GM19240 (cell line): ENCODE measurements at regions not wholly inside any gene's neighbourhood (a gene's known extent, or its start where the extent isn't known, plus 50 kb on each side); places are given as distances from the start of the nearest gene placed in this dataset.

Source experiments
- DNase-seq: peaks from one replicate; pipeline ENCODE4 v3.0.0; 2011; ENCODE audit warnings: low spot score; ENCODE audit not compliant: insufficient read length

DNA sequence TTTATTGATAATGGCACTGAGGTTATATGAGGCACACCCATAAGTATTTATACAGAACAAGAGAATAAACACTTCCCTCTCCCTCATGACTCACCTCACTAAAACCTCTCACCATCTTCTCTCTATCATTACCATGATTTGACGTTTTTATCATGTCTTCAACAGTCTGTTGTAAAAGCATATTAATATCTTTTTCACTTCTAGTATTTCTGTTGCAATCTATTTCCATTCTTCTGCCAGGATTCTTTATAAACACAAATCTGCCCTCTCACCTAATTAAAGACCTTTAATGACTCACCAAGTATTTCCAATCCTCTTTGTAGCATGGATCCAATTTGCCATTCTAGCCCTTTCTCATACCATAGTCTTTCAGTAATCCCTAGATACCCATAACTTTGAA lies 527.7 kb downstream of the SLC16A7 start:
- no peak for DNase-seq

DNA sequence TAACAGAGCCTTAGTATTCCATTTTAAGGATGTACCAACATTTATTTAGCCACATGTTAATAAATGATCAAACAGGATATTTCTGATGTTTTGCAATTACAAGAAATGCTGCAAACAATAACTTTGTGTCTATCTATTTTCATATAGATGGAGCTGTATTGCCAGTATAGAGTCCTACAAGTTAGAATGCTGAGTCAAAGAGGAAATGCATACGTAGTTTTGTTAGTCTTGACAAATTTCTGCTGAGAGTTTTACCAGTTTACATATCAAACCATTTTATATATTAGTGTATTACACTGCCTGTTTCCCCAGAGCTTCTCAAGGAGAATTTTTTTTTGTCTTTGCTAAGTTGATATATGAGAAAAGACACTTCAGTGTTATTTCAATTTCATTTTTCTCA lies 541.7 kb downstream of the SLC16A7 start:
- DNase-seq = no peak

DNA sequence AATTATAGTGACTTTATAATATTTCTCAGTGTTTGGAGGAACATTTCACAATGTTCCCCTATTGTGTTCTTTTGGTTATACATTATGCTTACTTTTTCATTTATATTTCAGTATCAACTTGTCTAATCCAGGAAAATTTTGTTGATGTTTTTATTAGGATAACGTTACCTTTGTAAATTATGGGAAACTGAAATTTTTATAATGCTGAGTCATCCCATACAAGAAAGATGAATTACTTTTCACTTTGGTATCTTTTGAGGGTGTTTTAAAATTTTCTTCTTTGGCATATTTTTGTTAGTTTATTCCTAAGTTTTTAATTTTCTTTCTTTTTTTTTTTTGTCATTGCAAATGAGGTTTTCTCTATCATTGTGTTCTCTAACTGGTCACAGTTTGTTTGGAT lies 542.7 kb downstream of the SLC16A7 start:
- no peak for DNase-seq

DNA sequence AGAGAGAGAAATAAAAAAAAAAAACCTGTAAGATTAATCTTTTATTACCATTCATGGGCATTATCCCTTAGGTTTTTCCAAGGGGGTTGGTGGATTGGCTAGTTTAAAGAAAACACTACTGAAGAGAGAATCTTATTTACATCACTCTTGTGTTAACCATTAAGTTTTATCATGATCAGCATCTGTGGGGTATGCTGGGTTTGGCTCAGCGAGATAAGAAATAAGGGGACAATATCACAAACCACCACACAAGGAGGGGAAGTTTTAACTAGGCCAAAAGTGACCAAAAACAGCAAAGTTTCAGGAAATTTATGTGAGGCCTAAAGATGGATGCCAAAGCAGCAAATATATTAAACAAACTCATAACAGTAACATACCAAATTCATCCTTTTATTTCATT lies 548.6 kb downstream of the SLC16A7 start:
- no peak for DNase-seq

DNA sequence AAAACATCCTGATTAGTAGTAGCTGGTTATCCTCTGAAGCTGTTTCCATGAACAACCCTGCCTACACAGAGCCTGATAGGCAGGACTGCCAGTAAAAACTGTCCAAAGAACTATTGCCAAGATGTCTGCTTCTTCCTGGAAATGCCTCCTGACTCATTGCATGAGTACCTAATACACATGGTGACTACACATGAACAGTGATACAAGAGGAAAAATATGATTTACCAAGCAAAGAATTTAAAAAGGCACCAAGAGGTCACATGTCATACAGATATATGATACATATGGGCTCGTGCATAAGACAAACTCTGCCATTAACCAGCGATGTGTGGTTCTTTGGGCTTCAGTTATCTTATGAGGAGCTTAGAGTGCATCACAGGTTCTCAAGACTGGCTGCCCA lies 552.3 kb downstream of the SLC16A7 start:
- DNase-seq = no peak

DNA sequence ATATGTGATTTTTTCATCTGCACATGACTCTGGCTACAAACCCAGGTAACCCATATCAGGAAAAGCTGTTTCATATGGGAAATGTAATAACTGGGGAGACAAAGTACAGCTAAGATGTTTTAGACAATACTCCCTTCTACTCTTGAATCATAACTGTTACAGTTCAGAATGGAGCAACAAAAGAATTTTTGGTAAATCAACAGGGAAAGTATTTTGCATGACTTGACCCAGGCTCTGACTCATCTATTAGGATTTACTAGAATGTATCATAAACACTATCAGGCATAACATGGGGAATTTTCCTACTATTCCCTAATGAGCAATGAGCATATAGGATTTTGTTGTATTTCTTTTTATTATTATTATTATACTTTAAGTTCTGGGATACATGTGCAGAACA lies 553.0 kb downstream of the SLC16A7 start:
- DNase-seq = no peak

DNA sequence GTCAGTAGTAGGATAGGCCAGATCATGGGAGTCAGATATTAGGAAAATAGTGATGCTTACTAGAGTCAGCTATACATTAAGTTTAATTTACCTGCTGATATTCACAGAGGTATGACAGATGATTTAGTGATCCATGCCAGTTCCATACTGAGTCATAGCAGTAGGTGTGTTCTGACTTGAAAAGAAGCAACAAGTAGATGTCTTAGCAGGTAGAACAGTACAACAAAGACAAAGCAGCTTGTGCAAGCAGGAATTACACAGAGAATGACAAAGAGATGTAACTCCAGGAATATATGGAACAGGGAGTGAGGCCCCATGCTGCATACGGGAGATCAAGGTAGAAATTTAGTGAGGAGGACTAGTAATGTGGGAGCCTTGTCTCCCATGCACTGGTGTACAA lies 556.9 kb downstream of the SLC16A7 start:
- no peak for DNase-seq

DNA sequence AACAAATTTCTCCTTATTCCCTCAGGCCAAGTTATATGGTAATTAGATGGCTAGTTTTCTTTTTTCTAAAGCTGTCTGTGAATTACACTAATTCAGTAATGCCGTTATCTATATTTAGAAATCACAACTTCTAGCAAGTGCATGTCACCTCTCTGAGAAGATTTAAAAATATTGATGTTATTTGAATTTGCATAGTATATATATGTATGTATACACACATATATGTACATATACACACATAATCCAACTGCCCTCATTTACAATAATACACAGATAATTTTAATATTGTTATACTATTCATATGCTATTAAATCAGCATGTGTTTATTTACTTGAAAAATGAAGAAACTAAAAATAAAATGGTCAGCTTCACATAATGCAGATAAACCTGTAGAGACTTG lies 563.9 kb downstream of the SLC16A7 start:
- DNase-seq = no peak

DNA sequence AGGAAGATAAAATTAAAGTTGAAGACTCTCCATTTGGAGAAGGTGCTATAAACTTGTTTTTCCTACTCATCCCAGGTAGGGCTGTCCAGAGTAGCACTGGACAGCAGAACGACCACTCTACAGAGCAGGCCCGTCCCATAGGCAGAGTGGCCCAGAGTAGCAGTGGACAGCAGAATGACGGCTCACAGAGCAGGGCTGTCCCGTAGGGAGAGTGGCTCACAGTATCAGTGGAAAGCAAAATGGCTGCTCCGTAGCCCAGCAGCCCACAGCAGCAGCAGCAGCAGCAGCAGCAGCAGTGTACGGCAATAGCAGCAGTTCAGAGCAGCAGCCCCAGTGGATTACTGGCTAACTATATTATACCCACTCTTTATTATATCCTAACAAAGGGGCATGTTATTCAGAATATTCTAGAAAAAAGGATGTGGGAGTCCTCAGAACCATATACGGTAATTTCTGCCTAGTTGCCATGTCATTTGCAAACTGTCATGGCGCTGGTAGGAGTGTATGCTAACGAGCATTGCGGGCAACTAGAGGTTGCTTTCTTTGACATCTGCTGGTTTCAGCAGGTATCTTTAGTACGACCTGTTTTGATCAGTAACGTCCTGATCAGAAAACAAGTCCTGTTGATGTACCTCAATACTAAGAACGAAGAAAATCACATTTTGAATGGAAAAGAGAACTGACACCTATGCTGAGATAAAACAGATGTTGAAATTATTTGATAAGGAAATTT lies 567.3 kb downstream of the SLC16A7 start:
- no peak for DNase-seq

DNA sequence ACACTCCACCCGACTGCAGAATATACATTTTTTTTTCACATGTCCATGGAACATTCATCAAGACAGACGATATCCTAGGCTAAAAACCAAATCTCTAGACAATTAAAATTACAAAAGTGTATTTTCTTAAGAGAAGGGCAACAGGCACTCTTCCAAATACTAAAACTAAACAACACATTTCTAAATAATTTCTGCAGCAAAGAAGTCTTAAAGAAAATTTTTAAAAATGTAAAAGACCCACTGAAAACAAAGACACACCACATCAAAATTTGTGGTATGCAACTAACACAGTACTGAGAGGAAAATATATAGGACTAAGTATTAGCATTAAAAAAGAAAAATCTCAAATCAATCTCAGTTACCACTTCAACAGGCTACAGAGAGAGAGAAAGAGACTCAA lies 570.0 kb downstream of the SLC16A7 start:
- no peak for DNase-seq

DNA sequence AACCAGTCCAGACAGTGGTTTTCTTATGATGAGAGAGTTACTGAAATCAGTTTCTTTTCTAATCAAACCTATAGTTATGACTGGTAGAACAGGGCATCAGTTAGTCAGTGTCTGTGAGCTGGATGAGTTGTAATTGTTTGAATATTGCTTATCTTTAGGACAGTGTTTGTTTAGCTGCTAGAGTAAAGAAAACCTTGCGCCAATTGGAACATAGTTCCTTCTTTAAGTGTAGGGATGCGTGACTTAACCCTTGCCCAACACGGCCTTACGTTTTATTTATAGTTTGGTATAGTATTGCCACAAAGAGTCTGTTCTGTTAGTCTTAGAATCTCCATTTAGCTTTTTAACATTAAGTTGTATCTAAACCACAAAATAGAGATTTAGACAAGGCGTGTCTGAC lies 572.6 kb downstream of the SLC16A7 start:
- DNase-seq = no peak

DNA sequence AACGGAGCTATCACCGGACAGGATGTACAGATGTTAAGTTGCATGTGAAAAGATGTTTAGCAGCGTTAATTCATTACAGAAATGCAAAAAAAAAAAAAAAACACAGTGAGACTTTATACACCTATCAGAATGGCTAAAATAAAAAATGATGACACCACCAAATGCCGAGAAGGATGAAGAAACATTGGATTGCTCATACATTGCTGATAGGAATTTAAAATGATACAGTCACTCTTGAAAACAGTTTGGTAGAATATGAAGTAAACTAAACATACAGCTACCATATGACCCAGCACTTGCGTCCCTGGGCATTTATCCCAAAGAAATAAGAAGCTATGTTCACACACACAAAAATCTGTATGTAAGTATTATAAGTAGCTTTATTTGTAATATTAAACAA lies 574.1 kb downstream of the SLC16A7 start:
- DNase-seq = no peak

DNA sequence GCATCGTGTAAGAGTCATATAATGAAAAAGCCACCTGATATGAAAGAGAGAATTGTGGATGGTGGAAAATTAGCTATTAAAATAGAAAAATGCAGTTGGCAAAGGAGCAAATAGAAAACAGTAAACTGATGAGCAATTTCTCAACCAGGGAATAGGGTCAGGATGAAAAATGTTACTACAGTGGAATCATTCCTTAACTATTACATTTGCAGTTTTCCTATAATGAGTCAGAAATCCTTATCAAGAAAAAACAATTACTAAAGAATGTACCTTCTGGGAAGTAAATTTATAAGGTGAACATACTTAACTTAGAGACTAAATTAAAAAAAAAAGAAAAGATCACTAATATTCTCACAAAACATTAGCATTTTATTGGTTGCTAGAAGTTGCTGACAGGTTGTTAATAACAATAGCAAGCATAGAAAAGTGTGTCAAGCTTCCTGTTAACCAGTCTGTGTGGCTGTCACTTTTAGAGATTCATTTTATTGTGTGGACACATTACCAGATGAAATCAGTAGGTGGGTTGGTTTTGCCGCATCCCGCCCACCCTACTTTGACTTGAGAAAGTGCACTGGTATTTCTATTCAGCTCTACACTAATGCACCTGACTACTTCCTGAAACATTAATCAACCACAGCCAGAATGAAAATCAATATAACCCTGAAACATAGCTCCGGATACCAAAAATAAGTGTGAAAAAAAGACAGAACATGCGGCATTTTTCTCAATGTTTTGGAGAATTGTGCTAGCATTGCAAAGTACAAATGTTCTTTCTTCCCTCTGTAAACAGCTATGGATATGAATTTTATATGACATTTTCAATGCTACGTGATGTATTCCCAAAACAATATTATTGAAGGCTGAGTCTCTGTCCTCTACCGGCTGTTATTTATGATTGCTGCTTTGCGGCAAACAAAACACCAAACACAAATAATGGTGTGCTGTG lies 576.7 kb downstream of the SLC16A7 start:
- DNase-seq = no peak

DNA sequence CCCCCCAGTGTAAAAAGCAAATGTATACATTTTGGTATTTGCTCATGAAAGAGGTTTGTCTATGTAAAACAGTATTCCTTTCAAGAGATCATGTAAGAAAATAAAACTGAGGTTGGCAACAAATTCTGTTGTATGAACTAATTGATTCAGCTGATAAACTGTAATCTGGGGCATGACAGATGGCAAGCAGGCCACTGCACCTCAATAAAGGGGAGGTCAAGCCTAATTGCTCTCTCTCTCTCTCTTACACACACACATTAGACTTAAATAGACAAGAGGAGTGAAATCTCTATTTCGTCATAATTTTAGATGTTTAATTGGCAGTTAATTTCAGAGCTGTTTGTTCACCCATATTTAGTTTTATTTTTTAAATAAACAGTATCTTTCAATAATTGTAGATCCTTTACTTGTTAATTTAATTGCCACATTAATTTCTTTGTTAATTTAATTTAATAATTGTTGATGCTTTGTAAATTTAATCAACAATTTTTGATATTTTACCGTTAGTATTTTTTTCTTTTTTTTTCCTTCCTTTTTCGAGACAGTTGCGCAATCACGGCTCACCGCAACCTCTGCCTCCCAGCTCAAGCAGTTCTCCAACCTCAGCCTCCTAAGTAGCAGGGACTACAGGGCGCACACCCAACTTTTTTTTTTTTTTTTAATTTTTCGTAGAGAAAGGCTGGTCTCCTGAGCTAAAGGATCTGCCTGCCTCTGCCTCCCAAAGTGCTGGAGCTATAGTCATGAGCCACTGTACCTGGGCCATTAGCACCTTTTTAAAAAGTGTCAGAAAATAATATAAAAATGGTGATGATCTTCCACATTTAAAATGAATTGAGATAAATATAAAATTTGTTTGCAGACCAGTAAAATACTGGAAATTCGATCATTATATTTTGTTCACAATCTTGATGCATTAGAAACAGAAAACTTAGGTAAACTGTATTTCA lies 577.7 kb downstream of the SLC16A7 start:
- DNase-seq = no peak

DNA sequence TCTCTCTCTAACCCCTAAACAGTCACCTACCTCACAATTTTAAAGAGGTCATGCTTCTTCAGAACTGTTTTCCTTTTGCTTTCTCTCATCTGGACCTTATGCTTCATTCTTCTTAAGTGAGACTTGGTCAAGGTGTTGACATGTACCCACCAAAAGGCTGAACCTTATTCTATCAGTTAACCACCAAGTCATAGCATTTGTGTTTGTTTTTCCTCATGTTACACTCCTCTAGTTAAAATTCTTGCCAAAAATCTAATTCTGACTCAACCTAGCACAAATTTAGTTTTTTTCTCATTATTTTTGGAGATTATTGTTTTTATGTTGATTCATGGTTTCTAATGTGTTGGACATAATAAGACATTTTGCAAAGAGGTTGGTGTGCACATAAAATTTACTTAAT lies 578.6 kb downstream of the SLC16A7 start:
- no peak for DNase-seq

DNA sequence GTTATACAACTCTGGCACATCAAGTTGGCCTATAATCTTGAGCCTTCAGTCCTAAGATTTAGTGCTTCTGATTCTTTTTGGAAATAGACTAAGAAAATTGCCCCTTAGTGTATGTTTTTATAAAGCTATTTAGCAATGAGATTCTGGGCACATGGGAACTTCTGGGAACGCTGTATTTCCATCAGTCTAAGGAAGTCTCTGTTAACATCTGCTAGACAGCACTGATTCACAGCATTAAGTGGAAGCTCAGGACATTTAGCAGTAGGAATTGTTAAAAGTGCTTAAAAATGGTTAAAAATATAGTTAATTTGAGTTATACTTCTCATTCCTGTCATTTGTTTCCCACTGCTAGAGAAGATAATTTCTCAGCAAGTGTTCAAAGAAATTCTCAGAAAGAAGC lies 579.1 kb downstream of the SLC16A7 start:
- DNase-seq = no peak

DNA sequence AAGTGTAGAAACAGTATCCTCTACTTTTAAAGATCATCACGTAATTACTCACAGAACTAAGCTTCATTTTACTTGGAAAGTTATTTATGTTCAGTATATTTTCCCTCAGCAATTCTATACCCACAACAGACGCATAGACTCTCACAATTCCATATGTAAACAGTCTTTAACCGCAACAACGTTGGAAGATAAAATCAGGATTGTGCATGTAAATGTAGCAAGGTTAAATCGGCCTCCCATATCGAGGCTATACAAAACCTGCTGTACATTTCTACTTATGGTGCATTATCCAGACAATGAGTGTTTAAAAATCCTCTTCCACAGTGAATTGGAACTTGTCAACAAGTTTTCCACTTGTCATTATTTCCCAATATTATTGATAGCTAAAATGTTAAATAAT lies 581.1 kb downstream of the SLC16A7 start:
- DNase-seq = no peak

DNA sequence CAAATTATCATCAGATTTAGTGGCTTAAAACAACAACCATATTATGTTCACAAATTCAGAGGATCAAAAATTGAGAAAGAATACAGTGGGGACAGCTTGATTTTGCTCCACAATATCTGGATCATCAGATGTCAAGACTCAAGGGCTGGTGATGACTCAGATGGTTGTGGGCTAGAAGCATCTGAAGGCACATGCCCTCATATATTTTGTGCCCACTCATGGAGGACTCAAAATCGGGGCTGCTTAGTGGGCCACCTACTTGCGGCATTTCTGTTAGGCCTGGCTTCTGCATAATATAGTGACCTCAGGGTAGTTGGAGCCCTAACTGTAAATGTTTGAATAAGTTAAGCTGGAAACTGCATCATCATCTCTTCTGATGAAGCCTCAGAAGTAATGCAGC lies 584.5 kb downstream of the SLC16A7 start:
- no peak for DNase-seq

DNA sequence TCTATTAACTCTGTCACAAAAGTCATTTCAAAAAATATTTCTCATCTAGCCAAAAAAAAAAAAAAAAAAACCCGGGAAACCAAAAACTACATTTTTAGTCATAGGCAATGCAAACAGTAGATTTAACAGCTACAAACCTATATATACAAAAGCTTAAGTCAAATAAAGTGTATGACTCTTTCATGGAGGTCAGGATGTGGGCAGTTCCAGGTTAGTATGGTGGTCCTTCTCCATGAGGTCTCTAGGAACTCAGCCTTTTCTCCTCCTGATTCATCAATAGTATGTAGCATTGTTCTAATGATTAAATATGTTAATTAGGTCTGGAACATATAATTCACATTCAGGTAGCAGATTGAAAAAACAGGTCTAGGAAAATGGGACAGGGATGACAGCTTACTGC lies 586.5 kb downstream of the SLC16A7 start:
- no peak for DNase-seq

DNA sequence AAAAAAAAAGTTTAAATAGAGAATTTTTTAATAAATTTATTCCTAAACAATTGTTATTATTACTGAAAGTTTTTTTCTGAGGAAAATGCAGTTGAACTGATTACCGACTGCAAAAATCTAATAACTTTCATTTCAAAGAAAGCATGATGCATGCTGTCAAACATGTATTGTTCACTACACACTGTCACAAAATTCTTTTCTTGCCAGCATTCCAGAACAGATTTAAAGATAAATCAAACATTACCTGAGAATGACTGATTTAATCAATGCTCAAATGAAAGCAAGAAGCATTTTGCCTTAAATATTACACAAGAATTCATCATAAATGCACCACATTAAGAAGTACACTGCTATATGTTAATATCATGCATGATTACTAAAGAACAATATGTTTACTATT lies 588.3 kb downstream of the SLC16A7 start:
- DNase-seq = no peak

DNA sequence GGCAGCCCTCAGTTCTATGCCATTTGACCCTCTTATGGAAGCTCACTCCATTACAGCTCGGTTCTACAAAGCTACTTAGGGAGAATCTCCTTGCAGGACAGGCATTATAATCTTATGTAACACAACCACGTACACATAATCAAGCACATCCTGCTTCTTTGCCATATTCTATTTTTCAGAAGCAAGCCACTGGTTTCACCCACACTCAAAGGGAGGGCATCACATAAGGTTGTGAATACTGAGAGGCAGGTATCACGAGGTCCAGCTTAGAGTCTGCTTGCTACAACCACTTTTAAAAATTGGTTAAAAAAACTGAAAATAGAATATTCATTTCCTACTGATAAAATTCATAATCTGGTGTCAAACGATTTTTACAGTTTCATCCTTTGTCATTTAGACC lies 589.2 kb downstream of the SLC16A7 start:
- DNase-seq = no peak

DNA sequence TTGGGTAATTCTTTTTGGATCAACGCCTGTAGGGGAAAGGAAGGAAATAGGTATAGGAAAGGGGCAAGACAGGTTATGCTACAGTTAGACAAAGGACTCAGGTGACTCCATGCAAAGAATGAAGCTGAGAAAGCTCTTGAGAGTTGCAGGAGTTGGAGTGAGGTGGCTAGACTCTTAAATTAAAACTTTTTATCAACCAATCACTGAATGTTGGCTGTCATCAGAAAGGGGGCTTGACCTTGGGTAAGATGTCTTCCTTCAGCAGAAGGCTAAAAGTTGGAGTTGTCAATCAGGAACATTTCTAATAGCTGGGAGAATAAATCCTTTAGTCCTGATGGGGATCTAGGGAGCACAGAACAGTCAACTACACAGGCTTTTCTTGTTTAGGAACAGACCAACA lies 595.4 kb downstream of the SLC16A7 start:
- no peak for DNase-seq
